H1 (cell line): ENCODE measurements at regions not wholly inside any gene's neighbourhood (a gene's known extent, or its start where the extent isn't known, plus 50 kb on each side); places are given as distances from the start of the nearest gene placed in this dataset.

ENCODE experiments used
- CTCF ChIA-PET: fragments of 300-600 bp; sonication (Branson Sonifier 250); formaldehyde crosslinking; loops from one replicate; lab custom pipeline; 2021; ENCODE audit not compliant: partially characterized antibody; lab: Charles Lee
- POLR2A ChIA-PET: fragments of 300-600 bp; sonication (Branson Sonifier 250); formaldehyde crosslinking; loops from one replicate; lab custom pipeline; 2021; ENCODE audit warnings: inconsistent platforms; ENCODE audit not compliant: partially characterized antibody; lab: Charles Lee
- DNase-seq, 2 experiments: peaks; one replicate each; pipeline versions ENCODE4 v3.0.0 to v3.0.0-alpha.2; 2010 to 2022; ENCODE audit warnings: low spot score in 2 of 2, low read depth in 1 of 2, mixed read lengths in 1 of 2
- FAIRE-seq: peaks from 2 replicates; lab custom pipeline; 2011; peaks lifted over from hg19 to GRCh38; lab: Jason Lieb, UNC
- H2AFZ ChIP-seq: 2 replicates; pipeline ENCODE4 v1.8.1; 2012; ENCODE audit warnings: low read length, inconsistent platforms
- H2AK5ac ChIP-seq: 2 replicates; pipeline ENCODE4 v1.6.1; 2013; ENCODE audit warnings: low read depth, low read length
- H2BK120ac ChIP-seq: replicated peaks from 2 replicates; pipeline ENCODE3; 2013; ENCODE audit warnings: low read depth, low read length, inconsistent platforms
- H2BK12ac ChIP-seq: 2 replicates; pipeline ENCODE4 v1.6.1; 2013; ENCODE audit warnings: low read depth, low read length
- H2BK15ac ChIP-seq: 2 replicates; pipeline ENCODE4 v1.6.1; 2013; ENCODE audit warnings: low read length
- H2BK20ac ChIP-seq: 2 replicates; pipeline ENCODE4 v1.6.1; 2013; ENCODE audit warnings: low read length
- H2BK5ac ChIP-seq: 2 replicates; pipeline ENCODE4 v1.6.1; 2013; ENCODE audit warnings: low read depth, low read length
- H3K14ac ChIP-seq: 2 replicates; pipeline ENCODE4 v1.6.1; 2013; ENCODE audit warnings: inconsistent platforms; ENCODE audit not compliant: insufficient read length
- H3K18ac ChIP-seq: 2 replicates; pipeline ENCODE4 v1.6.1; 2013; ENCODE audit warnings: low read length; ENCODE audit errors: extremely low read depth
- H3K23ac ChIP-seq: 2 replicates; pipeline ENCODE4 v1.6.1; 2013; ENCODE audit warnings: inconsistent platforms; ENCODE audit not compliant: insufficient read length
- H3K23me2 ChIP-seq: 2 replicates; pipeline ENCODE4 v1.6.1; 2013; ENCODE audit warnings: low read depth, low read length
- H3K27ac ChIP-seq: 2 replicates; pipeline ENCODE4 v1.6.1; 2011; ENCODE audit warnings: low read depth, low read length, inconsistent platforms
- H3K27me3 ChIP-seq, 4 experiments: replicated peaks in 1 of 4; 1 replicate in 1 of 4; 2 replicates in 3 of 4; pipeline versions ENCODE4 v1.6.1 to v1.8.1; 2011 to 2013; ENCODE audit warnings: low read length in 3 of 4, mild to moderate bottlenecking in 3 of 4, inconsistent platforms in 2 of 4, mixed read lengths in 2 of 4, moderate library complexity in 1 of 4; ENCODE audit not compliant: control insufficient read depth in 3 of 4, insufficient read depth in 3 of 4; ENCODE audit errors: extremely low read depth in 1 of 4
- H3K36me3 ChIP-seq, 4 experiments: 2 replicates each; pipeline versions ENCODE4 v1.6.1 to v1.8.1; 2011 to 2013; ENCODE audit warnings: mild to moderate bottlenecking in 4 of 4, low read length in 3 of 4, moderate library complexity in 2 of 4, control low read depth in 1 of 4, inconsistent platforms in 1 of 4; ENCODE audit not compliant: insufficient read depth in 4 of 4, control insufficient read depth in 2 of 4
- H3K4ac ChIP-seq: replicated peaks from 2 replicates; pipeline ENCODE3; 2013; ENCODE audit warnings: low read length, low read depth, mixed read lengths, inconsistent platforms; ENCODE audit not compliant: insufficient read length
- H3K4me1 ChIP-seq, 4 experiments: replicated peaks in 1 of 4; 1 replicate in 1 of 4; 2 replicates in 3 of 4; pipeline versions ENCODE4 v1.6.1 to v1.8.1; 2011 to 2013; ENCODE audit warnings: low read length in 3 of 4, inconsistent platforms in 2 of 4, mixed read lengths in 1 of 4; ENCODE audit not compliant: insufficient read depth in 4 of 4, control insufficient read depth in 3 of 4
- H3K4me2 ChIP-seq, 2 experiments: 2 replicates each; pipeline versions ENCODE4 v1.6.1 to v1.8.1; 2011 to 2013; ENCODE audit warnings: low read depth in 2 of 2, low read length in 2 of 2, control low read depth in 1 of 2, inconsistent platforms in 1 of 2, mild to moderate bottlenecking in 1 of 2; ENCODE audit not compliant: insufficient read depth in 1 of 2
- H3K4me3 ChIP-seq, 4 experiments: fragments of 200-600, 300-600 bp in 1 of 4; sonication (generic), shearing (Covaris generic), sonication (Bioruptor Twin) in 1 of 4; 2 replicates each; pipeline versions ENCODE4 v1.5.1 to v1.8.1; 2011 to 2016; ENCODE audit warnings: low read length in 4 of 4, low read depth in 3 of 4, control low read depth in 2 of 4, inconsistent platforms in 2 of 4, mild to moderate bottlenecking in 2 of 4, mixed read lengths in 1 of 4, moderate library complexity in 1 of 4; ENCODE audit not compliant: insufficient read depth in 2 of 4; ENCODE audit errors: extremely low read depth in 1 of 4
- H3K56ac ChIP-seq: replicated peaks from 2 replicates; pipeline ENCODE3; 2013; ENCODE audit warnings: low read depth, mild to moderate bottlenecking, mixed read lengths, low read length, inconsistent platforms; ENCODE audit not compliant: insufficient read length
- H3K79me1 ChIP-seq: 2 replicates; pipeline ENCODE4 v1.6.1; 2013; ENCODE audit warnings: low read depth, low read length, control low read depth
- H3K79me2 ChIP-seq, 2 experiments: 2 replicates each; pipeline versions ENCODE4 v1.6.1 to v1.8.1; 2012 to 2013; ENCODE audit warnings: low read length in 2 of 2, mild to moderate bottlenecking in 2 of 2, inconsistent platforms in 1 of 2; ENCODE audit not compliant: insufficient read depth in 2 of 2, control insufficient read depth in 1 of 2
- H3K9ac ChIP-seq, 4 experiments: replicated peaks in 1 of 4; 1 replicate in 1 of 4; 2 replicates in 3 of 4; pipeline versions ENCODE4 v1.6.1 to v1.8.1; 2011 to 2013; ENCODE audit warnings: low read depth in 3 of 4, low read length in 3 of 4, control low read depth in 2 of 4, mild to moderate bottlenecking in 2 of 4, moderate library complexity in 2 of 4, inconsistent platforms in 1 of 4; ENCODE audit errors: extremely low read depth in 1 of 4
- H3K9me3 ChIP-seq, 2 experiments: 2 replicates each; pipeline versions ENCODE4 v1.6.1 to v1.8.1; 2012 to 2013; ENCODE audit warnings: mild to moderate bottlenecking in 2 of 2, moderate library complexity in 2 of 2, control low read depth in 1 of 2, inconsistent platforms in 1 of 2, low read depth in 1 of 2, low read length in 1 of 2, mixed read lengths in 1 of 2; ENCODE audit not compliant: insufficient read depth in 2 of 2
- H4K20me1 ChIP-seq, 2 experiments: replicated peaks in 1 of 2; 2 replicates each; pipeline versions ENCODE3 to v1.8.1; 2011 to 2013; ENCODE audit warnings: inconsistent platforms in 2 of 2, low read length in 2 of 2, mild to moderate bottlenecking in 1 of 2; ENCODE audit not compliant: insufficient read depth in 2 of 2, control insufficient read depth in 1 of 2
- H4K5ac ChIP-seq: 2 replicates; pipeline ENCODE4 v1.6.1; 2013; ENCODE audit warnings: low read length, low read depth, mixed read lengths, inconsistent platforms; ENCODE audit not compliant: insufficient read length
- H4K8ac ChIP-seq: 2 replicates; pipeline ENCODE4 v1.8.0; 2013; ENCODE audit warnings: mild to moderate bottlenecking, moderate library complexity, low read length, inconsistent platforms; ENCODE audit not compliant: insufficient read depth; ENCODE audit errors: extremely low read depth
- H4K91ac ChIP-seq: replicated peaks from 2 replicates; pipeline ENCODE3; 2013; ENCODE audit warnings: low read length, mixed read lengths, inconsistent platforms; ENCODE audit not compliant: insufficient read length
- BCL11A ChIP-seq, 2 experiments: IDR thresholded peaks; one replicate each; pipeline ENCODE4 v1.6.1; 2011; ENCODE audit warnings: low read depth in 2 of 2, low read length in 2 of 2, mild to moderate bottlenecking in 2 of 2
- WGBS, 2 experiments: shearing (Covaris generic) in 1 of 2; methylation state at CpG; one replicate each; pipeline versions ENCODE4 v1.1.6 to v1.1.7; 2013 to 2015; ENCODE audit warnings: low lambda C conversion rate in 2 of 2, mixed read lengths in 2 of 2, inconsistent platforms in 1 of 2, low coverage in 1 of 2, missing lambda C conversion rate in 1 of 2; ENCODE audit not compliant: insufficient replicate concordance in 2 of 2, insufficient coverage in 1 of 2, insufficient read length in 1 of 2; ENCODE audit errors: extremely low coverage in 1 of 2, missing lambda C conversion rate in 1 of 2; 5-methylcytosine and 5-hydroxymethylcytosine counted together

GRCh38 chr3:80017369-80017768 lies 249.6 kb upstream of the ROBO1 start:
- H4K20me1 ChIP-seq = no peaks in the 10 kb centered on the region
- 95% methylated on average over 2 of the region's 2 CpGs; no CpG with 5 or more reads in 1 of the 2 experiments for WGBS, 2 experiments
- H3K79me1 ChIP-seq = no peaks in the 10 kb centered on the region
- H2BK120ac ChIP-seq = no peak overlapping the region
- no peak overlapping the region for H3K27ac ChIP-seq
- ChIA-PET POLR2A (no interaction called here), CTCF (no interaction called here)
- no peak for DNase-seq
- H3K9me3 ChIP-seq = no peaks in the 10 kb centered on the region
- H2BK15ac ChIP-seq = no peak overlapping the region
- no peak overlapping the region for H4K91ac ChIP-seq
- no peak overlapping the region for H3K18ac ChIP-seq
- no peak overlapping the region for H3K4ac ChIP-seq
- H4K8ac ChIP-seq = no peak overlapping the region
- no peak for TF ChIP-seq BCL11A (IDR thresholded peaks at IDR 0.05; ENCODE audit: low read depth in 2 of 2, low read length in 2 of 2)
- H3K36me3 ChIP-seq = no peaks in the 10 kb centered on the region
- H3K23me2 ChIP-seq = no peaks in the 10 kb centered on the region
- no peak for FAIRE-seq
- peaks cover 0 to 1% (median 0%) of the 10 kb centered on the region in 4 experiments; a peak in 1 of 7 replicates for H3K27me3 ChIP-seq
- H3K4me2 ChIP-seq = no peak overlapping the region
- H3K4me1 ChIP-seq = peaks cover 0 to 4% (median 0%) of the 10 kb centered on the region in 4 experiments; a peak in 2 of 7 replicates
- H2BK12ac ChIP-seq = no peak overlapping the region
- no peak overlapping the region for H2AFZ ChIP-seq
- no peak overlapping the region for H3K14ac ChIP-seq
- H2AK5ac ChIP-seq = no peak overlapping the region
- H2BK5ac ChIP-seq = no peak overlapping the region
- H3K4me3 ChIP-seq = no peak overlapping the region
- no peak overlapping the region for H4K5ac ChIP-seq
- no peak overlapping the region for H2BK20ac ChIP-seq
- H3K79me2 ChIP-seq = no peaks in the 10 kb centered on the region
- H3K9ac ChIP-seq = no peak overlapping the region
- H3K56ac ChIP-seq = no peak overlapping the region
- no peak overlapping the region for H3K23ac ChIP-seq
